GM19468 (cell line): ENCODE measurements at regions not wholly inside any gene's neighbourhood (a gene's known extent, or its start where the extent isn't known, plus 50 kb on each side); places are given as distances from the start of the nearest gene placed in this dataset.

ENCODE experiments used
- ATAC-seq: cut with Tn5 transposase; IDR thresholded peaks from one replicate; pipeline ENCODE4 v1.9.1; 2021; ENCODE audit warnings: mild to moderate bottlenecking, moderate library complexity, moderate number of reproducible peaks; ENCODE audit not compliant: unreplicated experiment; ENCODE audit errors: extremely low read depth

DNA sequence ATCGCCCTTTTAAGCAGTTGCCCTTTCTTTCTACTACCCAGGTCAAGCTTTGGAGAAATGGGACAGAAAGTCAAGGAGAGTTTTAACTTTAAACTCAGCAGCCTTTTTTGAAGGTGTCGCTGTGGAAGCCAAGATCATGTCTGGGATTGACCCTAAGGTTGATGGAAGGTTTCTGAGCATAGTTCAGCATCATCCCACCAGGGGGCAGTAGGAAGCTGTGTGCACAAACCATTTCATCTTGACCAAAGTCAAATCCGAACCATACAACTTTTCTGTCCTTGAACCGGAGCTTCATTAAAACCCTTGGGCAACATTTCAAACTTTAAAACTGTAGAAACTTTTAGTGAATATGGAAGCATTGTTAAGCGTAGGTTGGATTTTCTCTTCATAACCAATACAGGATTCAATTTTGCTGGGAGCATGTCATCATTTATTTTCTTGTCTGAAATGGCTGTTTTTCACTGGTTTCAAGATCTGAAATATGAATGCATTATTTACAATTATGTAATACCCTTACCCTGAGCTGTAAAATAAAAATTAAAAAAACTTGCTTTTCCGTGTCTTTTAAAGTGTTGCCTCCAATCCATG lies 214.4 kb upstream of the KIAA1217 start:
- no peak for ATAC-seq

DNA sequence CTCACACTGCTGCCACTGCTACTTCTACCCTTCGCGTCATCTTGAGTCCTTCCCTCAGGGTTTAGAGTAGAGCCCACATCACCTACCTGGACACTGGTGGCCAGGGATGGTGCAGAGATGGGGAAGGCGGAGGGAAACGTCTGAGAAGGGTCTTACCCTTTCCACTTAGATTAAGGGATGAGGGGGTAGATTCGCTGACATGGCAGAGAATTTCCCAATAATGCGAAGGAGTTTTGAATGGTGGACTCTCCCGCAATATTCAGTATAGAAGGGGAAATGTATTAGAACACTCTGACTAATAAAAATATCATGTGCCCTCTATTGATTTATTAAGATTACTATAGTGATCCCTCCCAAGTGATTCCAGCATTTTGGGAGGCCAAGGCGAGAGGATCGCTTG lies 209.5 kb upstream of the KIAA1217 start:
- ATAC-seq = no peak

DNA sequence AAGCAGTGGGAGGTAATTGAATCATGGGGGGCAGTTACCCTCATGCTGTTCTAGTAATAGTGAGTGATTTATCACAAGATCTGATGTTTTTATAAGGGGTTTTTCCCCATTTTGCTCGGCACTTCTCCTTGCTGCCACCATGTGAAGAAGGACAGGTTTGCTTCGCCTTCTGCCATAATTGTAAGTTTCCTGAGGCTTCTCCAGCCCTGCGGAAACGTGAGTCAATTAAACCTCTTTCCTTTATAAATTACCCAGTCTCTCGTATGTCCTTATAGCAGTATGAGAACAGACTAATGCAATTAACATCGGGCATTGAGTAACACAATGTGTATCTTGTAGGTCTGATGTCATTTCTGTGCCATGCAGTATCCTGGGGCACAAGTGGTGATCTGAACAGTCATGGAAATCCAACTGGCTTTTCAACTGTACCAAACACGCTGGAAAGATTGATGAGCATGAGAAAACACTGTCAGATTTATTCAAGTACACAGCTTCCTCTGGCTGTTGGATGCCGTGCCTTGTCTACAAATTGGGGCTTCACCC lies 208.6 kb upstream of the KIAA1217 start:
- ATAC-seq = no peak

DNA sequence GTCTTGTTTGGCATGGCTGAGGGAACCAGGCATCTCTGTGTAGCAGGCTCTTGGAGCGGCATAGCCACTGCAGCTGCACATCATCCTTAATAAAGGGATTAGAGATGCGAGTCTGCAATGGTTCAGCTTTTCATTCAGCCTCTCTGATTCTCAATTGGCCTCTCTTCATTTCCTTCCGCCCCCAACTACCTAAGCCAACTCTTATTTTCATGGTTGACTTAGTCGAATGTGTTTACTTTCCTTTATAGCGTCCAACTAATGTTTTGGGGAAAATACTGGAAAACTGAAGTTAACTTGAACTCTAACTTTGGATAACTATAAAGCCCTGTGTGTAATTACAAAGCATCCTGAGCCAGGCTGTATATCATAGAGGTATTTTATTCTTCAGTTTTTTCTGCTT lies 202.2 kb upstream of the KIAA1217 start:
- no peak for ATAC-seq

DNA sequence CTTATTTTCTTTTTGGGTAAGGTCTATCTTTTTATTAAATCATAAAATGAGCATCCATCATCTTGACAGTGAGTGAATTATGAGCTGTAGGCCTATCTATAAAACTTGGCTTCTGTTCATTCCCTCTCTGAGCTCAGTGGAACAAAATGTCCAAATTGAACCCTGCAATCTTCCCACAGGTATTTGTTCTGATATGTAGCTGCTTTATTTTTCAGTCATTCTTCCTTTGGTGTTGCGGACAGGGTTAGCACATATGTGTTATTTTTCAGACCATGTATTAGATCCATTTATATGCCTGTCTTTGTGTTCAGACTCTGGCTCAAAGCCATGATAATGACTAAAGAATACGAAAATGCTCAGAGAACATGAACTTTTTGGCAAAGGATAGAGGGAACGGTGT lies 201.6 kb upstream of the KIAA1217 start:
- ATAC-seq = no peak

DNA sequence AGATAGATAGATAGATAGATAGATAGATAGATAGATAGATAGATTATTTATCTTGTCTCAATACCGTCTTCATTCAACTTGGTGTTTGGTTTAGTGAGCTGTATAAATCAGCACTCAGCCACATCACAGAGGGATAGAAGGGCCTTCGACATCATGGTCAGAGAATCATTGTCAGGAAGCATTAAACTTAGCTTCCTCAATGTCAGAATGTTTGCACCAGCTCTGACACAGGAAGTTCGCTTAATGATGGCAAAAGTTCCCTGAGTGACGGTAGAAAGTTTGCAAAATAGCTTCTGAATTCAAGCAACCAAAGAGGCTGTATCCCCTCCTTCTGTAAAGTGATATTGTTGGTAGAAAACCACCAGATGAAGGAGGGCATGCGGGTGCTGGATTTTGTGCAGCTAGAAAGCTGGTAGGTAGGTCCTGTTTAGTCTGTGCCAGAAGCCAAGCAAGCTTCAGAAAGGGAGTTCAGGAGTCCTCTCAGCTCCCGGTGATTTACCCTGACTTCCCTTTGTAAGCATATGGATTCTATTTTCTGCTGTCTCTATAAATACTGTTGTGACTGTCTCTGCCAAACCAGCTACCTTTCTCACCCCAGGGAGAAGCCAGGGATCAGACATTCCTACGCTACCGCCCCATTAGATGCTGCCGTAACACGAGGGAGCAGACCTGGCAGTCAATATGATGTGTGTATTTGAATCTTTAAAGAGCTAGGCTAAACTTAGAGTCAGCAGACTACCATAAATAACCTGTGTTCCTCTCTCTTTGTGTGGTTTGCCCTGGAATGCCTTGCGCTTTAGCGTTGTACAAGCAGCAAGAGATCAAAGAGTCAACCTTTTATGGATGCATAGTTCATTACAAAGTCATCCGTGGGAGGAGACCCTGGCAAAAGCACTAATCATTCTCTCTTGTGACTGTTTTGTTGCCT lies 200.5 kb upstream of the KIAA1217 start:
- no peak for ATAC-seq

DNA sequence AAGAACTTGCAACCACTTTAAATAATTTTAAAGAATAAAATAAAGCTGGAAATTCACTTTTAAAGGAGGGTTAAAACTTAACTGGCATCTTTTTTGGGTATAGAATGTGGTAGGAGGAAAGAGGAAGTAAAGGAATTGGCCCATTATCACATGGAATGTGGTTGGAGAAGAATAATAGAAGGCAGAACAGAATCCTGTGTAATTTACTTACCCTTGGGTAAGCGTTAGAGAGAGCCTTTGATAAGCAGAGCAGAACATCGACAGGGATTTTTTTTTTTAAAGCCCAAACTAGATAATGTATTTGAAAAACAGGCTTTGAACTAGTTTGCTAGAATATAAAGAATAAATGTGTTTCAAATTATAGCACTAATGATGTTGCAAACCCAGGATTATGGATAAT lies 199.8 kb upstream of the KIAA1217 start:
- ATAC-seq = no peak

DNA sequence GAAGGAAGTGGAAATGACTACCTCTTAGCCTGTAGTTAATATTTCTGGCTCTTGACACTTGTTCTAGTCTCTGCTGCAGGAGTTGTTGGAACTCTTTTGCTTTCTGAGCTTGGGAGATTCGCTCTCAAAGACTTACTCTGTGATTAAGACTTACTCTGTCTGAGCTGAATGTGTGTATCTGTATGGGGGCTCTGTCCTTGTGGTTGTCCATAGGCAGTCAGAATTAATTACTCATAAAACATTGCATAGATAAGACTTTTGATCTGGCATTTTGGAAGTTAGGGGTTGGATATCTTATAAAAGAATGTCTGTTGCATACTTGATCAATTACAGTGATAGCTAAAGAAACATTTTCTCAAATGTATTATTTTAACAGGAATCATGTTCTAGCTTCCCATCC lies 199.2 kb upstream of the KIAA1217 start:
- ATAC-seq = no peak

DNA sequence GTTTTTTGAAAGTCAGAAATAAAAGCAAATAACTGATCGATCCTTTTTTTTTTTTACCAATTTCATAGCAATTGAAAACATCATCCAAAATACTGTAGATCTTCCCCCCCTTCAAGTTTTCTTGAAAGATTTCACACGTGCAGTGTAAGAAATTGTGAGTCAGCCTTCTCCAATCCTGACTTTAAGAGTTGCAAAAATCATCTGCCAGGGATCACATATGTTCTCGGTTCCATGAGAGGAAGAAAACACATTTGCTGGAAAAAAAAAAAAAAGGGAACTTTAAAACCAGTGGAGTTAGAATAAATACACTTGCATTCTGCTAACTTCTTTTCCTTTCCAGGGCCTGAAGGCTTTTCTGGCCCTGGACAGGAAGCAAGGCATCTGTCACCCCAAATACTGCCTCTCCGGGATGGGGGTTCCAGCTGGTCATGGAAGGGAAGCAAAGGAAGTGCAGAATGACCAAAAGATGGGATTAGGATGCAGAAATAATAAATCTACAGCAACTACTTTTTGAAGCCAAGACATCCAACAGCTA lies 198.4 kb upstream of the KIAA1217 start:
- no peak for ATAC-seq

DNA sequence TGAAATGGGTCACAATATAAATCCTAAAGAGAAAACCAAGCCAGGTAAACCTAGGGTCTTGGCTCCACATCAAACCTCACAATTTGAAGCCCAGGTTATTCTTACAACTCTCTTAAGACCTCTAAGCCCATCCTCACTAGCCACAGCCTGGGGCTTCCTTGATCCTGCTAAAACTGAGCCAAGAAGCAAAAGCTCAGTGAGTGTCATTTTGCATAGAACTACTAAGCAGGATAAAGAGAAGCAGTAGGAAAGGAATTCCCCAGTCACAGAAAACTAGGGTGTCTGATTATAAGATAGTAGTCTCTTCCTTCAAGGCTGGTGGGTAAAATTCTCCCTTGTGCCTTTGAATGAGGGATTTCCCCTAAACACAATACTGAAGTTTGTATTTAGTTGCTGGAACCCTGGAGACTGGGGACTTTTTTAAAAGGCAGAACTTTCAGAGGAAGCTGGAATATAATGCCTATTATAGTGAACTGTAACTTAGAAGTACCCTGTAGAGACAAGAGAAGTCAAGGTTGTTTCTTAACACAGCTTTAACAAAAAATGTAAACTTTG lies 196.6 kb upstream of the KIAA1217 start:
- no peak for ATAC-seq

DNA sequence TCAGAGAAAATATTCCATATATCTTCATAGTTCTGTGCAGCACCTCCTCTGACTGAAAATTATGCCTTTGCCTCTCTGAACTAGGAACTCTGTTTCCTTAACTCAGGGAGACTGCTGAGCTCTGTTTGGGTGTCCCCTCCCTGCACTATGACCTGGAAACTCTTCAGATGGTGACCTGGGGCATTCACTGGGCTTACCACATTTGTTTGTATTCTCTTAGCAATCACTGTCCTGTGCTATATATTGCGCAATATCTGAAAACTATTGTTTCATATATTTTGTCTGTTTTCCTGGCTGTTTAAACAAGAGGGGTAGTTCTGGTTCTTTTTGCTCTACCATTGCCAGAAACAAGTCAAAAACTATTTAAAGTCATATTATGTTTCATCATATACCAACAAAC lies 181.8 kb upstream of the KIAA1217 start:
- no peak for ATAC-seq

DNA sequence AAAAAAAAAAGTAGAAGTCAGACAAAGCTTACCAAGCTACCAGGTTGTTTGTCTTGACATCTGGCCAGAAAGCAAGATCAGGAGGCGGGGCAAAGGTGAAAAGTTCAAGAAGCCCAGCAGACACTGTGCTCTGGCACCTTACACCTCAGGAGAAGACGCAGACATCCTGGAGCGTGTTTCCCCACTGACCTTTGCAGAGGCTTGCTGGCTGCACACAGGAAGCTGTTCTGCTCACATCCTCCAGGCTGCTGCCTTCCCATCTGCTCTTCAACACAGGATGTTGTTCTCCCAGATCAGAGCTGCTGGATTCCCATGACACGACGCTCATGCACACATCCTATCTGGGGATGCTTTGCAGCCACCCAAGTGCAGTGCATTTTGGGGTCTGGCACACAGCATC lies 174.4 kb upstream of the KIAA1217 start:
- no peak for ATAC-seq

DNA sequence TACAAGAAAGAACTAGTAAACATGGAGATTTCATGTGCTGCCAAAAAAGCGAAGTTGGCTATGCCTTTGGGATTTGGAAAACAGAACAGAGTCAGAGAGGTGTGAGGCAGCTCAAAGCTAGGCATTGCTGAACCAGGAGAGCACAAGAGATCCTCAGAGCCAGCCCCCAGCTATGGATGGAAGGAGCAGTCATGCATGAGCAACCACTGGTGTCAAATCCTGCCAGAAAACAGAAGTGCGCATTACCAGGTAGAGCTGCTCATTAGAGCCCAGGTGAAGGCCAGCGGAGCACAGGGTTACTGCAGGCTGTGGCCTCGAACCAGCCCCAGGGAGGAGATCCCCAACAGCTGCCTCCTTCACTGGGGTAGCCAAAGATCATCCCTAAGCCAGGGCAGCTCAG lies 173.2 kb upstream of the KIAA1217 start:
- no peak for ATAC-seq

DNA sequence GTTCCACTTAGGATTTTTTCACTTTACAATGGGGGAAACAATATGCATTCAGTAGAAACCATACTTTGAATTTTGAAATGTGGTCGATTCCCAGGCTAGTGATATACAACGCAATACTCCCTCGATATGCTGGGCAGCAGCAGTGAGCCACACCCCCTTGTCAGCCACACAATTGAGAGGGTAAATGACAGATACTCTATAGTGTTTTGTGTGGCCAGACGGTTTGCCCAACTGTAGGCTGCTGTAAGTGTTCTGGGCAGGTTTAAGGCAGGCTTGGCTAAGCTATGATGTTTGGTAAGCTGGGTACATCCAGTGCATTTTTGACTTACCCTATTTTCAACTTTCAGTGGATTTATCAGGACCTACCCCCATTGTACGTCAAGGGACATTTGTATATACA lies 169.6 kb upstream of the KIAA1217 start:
- no peak for ATAC-seq

DNA sequence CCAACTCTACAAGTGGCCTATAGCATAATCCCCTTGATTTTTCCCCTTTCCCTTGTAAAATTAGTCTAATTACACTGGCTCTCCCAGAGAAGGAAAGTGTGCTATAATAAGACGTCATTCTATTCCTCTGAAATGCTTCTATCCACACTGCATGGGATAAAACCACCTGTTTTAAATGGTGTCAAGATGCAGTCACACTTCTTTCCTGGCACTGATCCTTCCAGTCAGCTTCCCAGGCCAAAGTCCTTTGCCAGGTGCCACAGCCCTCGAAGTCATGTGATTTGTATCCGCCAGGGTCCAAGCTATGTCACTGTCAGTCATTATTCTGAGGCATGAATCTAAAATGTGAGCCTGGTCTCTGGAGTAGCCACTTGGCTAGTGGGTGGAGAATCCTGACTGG lies 169.0 kb upstream of the KIAA1217 start:
- no peak for ATAC-seq

DNA sequence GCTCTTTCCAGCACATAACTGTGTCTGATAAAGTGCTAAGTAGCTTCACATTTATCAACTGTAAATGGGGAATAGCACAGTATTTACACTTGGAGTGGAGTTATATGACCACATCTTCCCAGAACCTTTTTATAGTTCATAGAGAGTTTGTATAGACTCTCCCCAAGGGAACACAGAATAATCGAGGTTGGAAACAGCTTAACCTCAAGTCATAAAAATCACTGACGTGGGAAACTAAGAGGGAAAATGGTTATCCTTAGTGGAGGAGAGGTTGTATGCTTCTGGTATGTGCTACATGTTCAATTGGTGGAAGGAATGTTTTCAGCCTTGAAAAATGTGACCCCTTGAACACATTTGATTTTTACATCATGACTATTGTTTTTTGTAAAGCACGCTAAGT lies 167.9 kb upstream of the KIAA1217 start:
- no peak for ATAC-seq

DNA sequence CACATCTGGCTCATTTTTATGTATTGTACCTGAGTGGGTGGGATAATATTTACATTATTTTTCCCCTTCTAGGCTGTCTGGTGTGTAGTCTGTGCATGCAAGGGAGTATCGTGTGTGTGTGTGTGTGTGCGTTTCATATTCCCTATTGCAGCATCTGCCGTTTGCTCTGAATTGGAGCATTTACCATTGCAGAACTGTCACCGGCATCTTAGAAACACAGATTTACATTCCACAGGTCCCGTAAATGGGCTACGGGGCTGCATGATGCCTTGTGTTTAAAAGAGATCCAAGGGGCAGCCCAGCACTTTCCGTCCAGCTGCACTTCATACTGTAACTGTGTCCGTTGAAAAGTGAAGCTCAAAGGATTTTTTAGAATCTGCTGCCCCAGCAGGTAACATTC lies 167.1 kb upstream of the KIAA1217 start:
- ATAC-seq = no peak

DNA sequence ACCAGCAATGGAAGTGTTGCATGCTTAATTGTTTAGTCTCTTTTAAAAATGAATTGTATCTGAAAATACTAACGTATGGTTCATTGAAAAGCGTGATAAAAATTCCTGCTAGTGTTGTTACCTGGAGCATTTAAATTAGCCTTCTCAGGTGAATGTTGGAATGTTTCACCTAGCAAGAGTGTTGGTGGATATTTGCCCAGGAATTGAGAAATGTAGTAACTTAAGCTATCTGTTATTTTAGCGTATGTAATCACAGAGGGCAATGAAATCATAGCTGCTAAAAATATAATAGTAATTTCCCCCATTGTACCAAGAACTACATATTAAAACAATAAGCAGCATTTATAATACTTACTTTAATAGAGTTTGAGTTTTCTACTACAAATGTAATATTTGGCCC lies 166.1 kb upstream of the KIAA1217 start:
- ATAC-seq = no peak

DNA sequence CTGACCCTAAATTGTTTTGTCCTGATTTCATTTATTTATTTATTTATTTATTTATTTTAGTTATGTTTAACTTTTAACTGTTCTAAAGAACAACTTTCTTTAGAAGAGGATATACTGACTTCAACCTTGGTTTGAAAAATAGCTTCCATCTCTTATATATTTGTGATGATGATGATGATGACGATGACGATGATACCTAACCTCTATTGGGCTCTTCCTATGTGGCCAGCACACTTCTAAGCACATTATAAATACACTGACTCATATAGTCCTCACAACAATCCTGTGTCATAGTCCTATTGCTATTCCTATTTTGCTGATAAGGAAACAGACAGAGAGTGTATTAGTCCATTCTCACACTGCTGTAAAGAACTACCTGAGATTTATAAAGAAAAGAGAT lies 162.9 kb upstream of the KIAA1217 start:
- no peak for ATAC-seq

DNA sequence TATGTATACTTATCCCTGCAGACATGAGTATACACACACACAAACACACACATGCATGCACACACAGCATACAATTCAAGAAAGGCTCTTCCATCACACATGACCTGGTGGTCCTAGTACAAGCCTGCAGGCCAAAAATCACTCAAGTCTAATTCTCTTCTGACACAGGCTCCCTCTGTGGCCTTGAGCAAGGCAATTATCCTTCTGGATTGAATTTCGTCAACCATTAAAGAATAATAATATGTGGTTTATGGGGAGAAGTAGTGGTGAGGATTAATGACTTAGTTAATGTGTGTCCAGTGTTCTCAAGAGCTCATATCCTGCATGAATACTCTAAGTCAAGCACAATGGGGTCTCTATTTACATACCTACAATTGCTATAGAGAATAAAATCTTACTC lies 161.8 kb upstream of the KIAA1217 start:
- no peak for ATAC-seq

DNA sequence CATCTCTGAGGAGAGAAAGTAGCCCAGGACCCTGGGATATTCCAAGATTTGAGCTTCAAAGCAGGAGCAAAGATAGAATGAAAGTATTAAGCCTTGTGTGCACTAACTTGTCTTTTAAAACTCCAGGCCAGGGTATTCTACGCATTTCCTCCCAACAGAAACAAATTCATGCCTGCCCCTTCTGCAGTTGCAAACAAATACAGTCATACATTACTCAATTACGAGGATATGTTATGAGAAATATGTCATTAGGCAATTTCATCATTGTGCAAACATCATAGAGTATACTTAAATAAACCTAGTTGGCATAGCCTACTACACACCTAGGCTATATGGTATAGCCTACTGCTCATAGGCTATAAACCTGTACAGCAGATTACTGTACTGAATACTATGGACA lies 154.5 kb upstream of the KIAA1217 start:
- ATAC-seq = no peak
